OCI-LY7 (cell line): ENCODE measurements at regions not wholly inside any gene's neighbourhood (a gene's known extent, or its start where the extent isn't known, plus 50 kb on each side); places are given as distances from the start of the nearest gene placed in this dataset.

Experiments used
- BruUV-seq: library from RNA; stranded (reverse); fragments of 400-500 nt; replicated peaks from 2 replicates; lab custom pipeline; 2021; lab: Mats Ljungman, UMichigan
- CTCF ChIA-PET: fragments of 300-600 bp; sonication (Branson Sonifier 250); formaldehyde crosslinking; loops from one replicate; lab custom pipeline; 2022; ENCODE audit warnings: antibody characterized with exemption; ENCODE audit not compliant: unreplicated experiment; lab: Charles Lee
- POLR2A ChIA-PET: fragments of 300-600 bp; sonication (Branson Sonifier 250); formaldehyde crosslinking; loops from one replicate; lab custom pipeline; 2022; ENCODE audit warnings: antibody characterized with exemption; lab: Charles Lee
- DNase-seq: peaks from one replicate; pipeline ENCODE4 v3.0.0-alpha.2; 2015; ENCODE audit warnings: low spot score
- H2AFZ ChIP-seq: fragments of 200-600 bp; sonication (generic), shearing (Covaris generic); 2 replicates; pipeline ENCODE4 v1.6.1; 2014; ENCODE audit warnings: mild to moderate bottlenecking, antibody characterized with exemption, low read length, moderate library complexity
- H3K27ac ChIP-seq: fragments of 200-600 bp; sonication (generic); 2 replicates; pipeline ENCODE4 v1.5.1; 2014; ENCODE audit warnings: mixed run types, low read depth, mild to moderate bottlenecking, moderate library complexity, low read length, inconsistent platforms; ENCODE audit not compliant: poor library complexity, severe bottlenecking
- H3K36me3 ChIP-seq: fragments of 200-600 bp; sonication (generic); 2 replicates; pipeline ENCODE4 v1.6.1; 2014; ENCODE audit warnings: mild to moderate bottlenecking, antibody characterized with exemption, low read length, moderate library complexity, mixed read lengths; ENCODE audit not compliant: insufficient read depth
- H3K4me1 ChIP-seq: fragments of 200-600 bp; sonication (generic); 2 replicates; pipeline ENCODE4 v1.5.1; 2014; ENCODE audit warnings: mild to moderate bottlenecking, low read length; ENCODE audit not compliant: insufficient read depth, poor library complexity, severe bottlenecking
- H3K4me2 ChIP-seq: fragments of 200-600 bp; sonication (generic); 2 replicates; pipeline ENCODE4 v1.6.1; 2014; ENCODE audit warnings: mild to moderate bottlenecking, low read length
- H3K4me3 ChIP-seq: fragments of 200-600 bp; sonication (generic); 2 replicates; pipeline ENCODE4 v1.5.1; 2014; ENCODE audit warnings: mild to moderate bottlenecking, low read depth, low read length; ENCODE audit not compliant: poor library complexity, severe bottlenecking
- H3K79me2 ChIP-seq: fragments of 200-600 bp; sonication (generic); 2 replicates; pipeline ENCODE4 v1.6.1; 2016; ENCODE audit warnings: low read depth, mild to moderate bottlenecking, low read length, moderate library complexity, mixed read lengths; ENCODE audit not compliant: insufficient read depth
- H3K9me2 ChIP-seq: fragments of 200-600 bp; sonication (generic); 2 replicates; pipeline ENCODE4 v1.6.1; 2016; ENCODE audit warnings: mild to moderate bottlenecking, low read length, mixed read lengths; ENCODE audit not compliant: insufficient read depth
- H3K9me3 ChIP-seq: fragments of 200-600 bp; sonication (generic); 2 replicates; pipeline ENCODE4 v1.6.1; 2014; ENCODE audit warnings: mild to moderate bottlenecking, mixed run types, low read length, mixed read lengths
- H4K20me1 ChIP-seq: fragments of 200-600 bp; sonication (generic); 2 replicates; pipeline ENCODE4 v1.6.1; 2014; ENCODE audit warnings: mild to moderate bottlenecking, antibody characterized with exemption, low read length, moderate library complexity, mixed read lengths; ENCODE audit not compliant: insufficient read depth
- EZH2phosphoT487 ChIP-seq: fragments of 200-600 bp; sonication (generic); IDR thresholded peaks from 2 replicates; pipeline ENCODE4 v1.6.1; 2018; ENCODE audit warnings: low read depth, borderline replicate concordance, mild to moderate bottlenecking, mixed run types, antibody characterized with exemption, low read length, moderate library complexity, mixed read lengths
- intact Hi-C: fragments of 100-400 bp; cut with micrococcal nuclease; formaldehyde crosslinking; loops from one replicate; pipeline ENCODE4 v1.10.0; 2022; ENCODE audit not compliant: unreplicated experiment
- TF ChIP-seq, protein P1 (sequence below): fragments of 200-600 bp; sonication (generic); conservative IDR thresholded peaks from 2 replicates; pipeline ENCODE4 v1.5.1; 2014; ENCODE audit warnings: mild to moderate bottlenecking, antibody characterized with exemption, low read length, moderate library complexity, mixed read lengths

DNA sequence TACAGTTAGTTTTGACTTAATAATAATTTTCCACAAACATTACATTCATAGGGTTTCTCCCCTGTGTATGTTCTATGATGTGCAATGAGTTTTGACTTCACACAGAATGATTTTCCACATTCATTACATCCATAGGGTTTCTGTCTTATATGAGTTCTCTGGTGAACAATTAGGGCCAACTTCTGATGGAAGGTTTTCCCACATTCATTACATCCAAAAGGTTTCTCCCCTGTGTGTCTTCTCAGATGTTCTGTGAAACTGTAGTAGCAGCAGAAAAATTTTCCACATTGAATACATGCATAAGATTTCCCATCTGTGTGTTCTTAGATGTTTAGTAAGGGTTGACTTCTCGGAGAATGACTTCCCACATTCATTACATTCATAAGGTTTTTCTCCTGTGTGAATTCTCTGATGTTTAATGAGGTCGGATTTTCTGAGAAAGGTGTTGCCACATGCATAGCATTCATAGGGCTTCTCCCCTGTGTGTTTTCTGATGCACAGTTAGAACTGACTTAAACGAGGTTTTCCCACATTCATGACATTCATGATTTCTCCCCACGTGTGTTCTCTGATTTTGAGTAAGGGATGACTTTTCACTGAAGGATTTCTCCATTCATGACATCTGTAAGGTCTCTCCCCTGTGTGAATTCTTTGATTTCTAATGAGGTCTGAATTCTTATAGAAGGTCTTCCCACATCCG lies 118.5 kb downstream of the ZNF33B start:
- peaks cover 63% of the 10 kb centered on the region for H3K36me3 ChIP-seq
- H3K4me2 ChIP-seq: no peak overlapping the region
- CTCF ChIA-PET: no interaction called here
- H3K27ac ChIP-seq: no peak overlapping the region
- BruUV-seq: TSS peak; percentile 10
- H2AFZ ChIP-seq: no peak overlapping the region
- peaks cover 24% of the 10 kb centered on the region; the same call in 1 of the 2 replicates for H3K9me3 ChIP-seq
- intact Hi-C loops: no loop called here
- no peaks in the 10 kb centered on the region for H4K20me1 ChIP-seq
- POLR2A ChIA-PET: no interaction called here
- TF ChIP-seq, protein P1, sequence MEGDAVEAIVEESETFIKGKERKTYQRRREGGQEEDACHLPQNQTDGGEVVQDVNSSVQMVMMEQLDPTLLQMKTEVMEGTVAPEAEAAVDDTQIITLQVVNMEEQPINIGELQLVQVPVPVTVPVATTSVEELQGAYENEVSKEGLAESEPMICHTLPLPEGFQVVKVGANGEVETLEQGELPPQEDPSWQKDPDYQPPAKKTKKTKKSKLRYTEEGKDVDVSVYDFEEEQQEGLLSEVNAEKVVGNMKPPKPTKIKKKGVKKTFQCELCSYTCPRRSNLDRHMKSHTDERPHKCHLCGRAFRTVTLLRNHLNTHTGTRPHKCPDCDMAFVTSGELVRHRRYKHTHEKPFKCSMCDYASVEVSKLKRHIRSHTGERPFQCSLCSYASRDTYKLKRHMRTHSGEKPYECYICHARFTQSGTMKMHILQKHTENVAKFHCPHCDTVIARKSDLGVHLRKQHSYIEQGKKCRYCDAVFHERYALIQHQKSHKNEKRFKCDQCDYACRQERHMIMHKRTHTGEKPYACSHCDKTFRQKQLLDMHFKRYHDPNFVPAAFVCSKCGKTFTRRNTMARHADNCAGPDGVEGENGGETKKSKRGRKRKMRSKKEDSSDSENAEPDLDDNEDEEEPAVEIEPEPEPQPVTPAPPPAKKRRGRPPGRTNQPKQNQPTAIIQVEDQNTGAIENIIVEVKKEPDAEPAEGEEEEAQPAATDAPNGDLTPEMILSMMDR: no peak
- no peak for TF ChIP-seq EZH2phosphoT487
- no peaks in the 10 kb centered on the region for H3K79me2 ChIP-seq
- no peak for DNase-seq
- H3K9me2 ChIP-seq: no peaks in the 10 kb centered on the region
- no peaks in the 10 kb centered on the region for H3K4me1 ChIP-seq
- no peak overlapping the region for H3K4me3 ChIP-seq

DNA sequence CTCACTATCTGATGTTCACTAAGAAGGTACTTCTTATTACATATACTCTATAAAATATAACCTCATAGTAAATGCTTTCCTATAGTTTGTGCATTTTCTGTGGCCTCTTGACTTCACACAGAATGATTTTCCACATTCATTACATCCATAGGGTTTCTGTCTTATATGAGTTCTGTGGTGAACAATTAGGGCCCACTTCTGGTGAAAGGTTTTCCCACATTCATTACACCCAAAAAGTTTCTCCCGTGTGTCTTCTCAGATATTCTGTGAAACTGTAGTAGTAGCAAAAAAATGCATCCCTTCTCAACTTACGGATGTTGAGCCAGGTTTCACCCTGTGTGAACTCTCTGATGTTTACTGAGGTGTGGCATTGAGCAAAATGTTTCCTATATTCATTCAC lies 119.3 kb downstream of the ZNF33B start:
- H3K36me3 ChIP-seq: peaks cover 56% of the 10 kb centered on the region
- peaks cover 24% of the 10 kb centered on the region; the same call in 1 of the 2 replicates for H3K9me3 ChIP-seq
- DNase-seq: no peak
- H3K27ac ChIP-seq: no peak overlapping the region
- H3K4me2 ChIP-seq: no peak overlapping the region
- TF ChIP-seq, protein P1: no peak
- TF ChIP-seq EZH2phosphoT487: no peak
- CTCF ChIA-PET: no interaction called here
- intact Hi-C loops: no loop called here
- POLR2A ChIA-PET: no interaction called here
- H3K4me3 ChIP-seq: no peak overlapping the region
- H3K4me1 ChIP-seq: no peaks in the 10 kb centered on the region
- no peak overlapping the region for H2AFZ ChIP-seq
- no peaks in the 10 kb centered on the region for H3K79me2 ChIP-seq
- no peaks in the 10 kb centered on the region for H4K20me1 ChIP-seq
- BruUV-seq: no TSS peak
- no peaks in the 10 kb centered on the region for H3K9me2 ChIP-seq

DNA sequence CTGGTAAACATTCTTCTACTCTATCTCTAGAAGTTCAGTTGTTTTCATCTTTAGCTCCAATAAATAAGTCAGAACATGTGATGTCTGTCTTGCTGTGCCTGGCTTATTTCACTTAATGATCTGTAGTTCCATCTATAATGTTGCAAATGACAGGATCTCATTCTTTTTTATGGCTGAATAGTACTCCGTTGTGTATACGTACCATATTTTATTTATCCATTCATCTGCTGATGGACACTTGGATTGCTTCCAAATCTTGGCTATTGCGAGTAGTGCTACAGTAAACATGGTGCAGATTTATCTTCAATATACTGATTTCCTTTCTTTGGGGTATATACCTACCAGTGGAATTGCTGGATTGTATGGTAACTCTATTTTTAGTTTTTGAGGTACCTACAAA lies 124.4 kb downstream of the ZNF33B start:
- no peak overlapping the region for H3K27ac ChIP-seq
- BruUV-seq: no TSS peak
- no peak for DNase-seq
- no peak overlapping the region for H2AFZ ChIP-seq
- TF ChIP-seq, protein P1: no peak
- TF ChIP-seq EZH2phosphoT487: no peak
- H3K9me3 ChIP-seq: peaks cover 2% of the 10 kb centered on the region; the same call in 1 of the 2 replicates
- no peak overlapping the region for H3K4me2 ChIP-seq
- no peaks in the 10 kb centered on the region for H4K20me1 ChIP-seq
- CTCF ChIA-PET: no interaction called here
- no peak overlapping the region for H3K4me3 ChIP-seq
- H3K4me1 ChIP-seq: no peaks in the 10 kb centered on the region
- POLR2A ChIA-PET: no interaction called here
- no peaks in the 10 kb centered on the region for H3K9me2 ChIP-seq
- no peaks in the 10 kb centered on the region for H3K79me2 ChIP-seq
- H3K36me3 ChIP-seq: peaks cover 6% of the 10 kb centered on the region
- intact Hi-C loops: no loop called here
